Naive thymus-derived CD4-positive, alpha-beta T cell (primary cell): ENCODE measurements at regions not wholly inside any gene's neighbourhood (a gene's known extent, or its start where the extent isn't known, plus 50 kb on each side); places are given as distances from the start of the nearest gene placed in this dataset.

Experiments used
- ATAC-seq: fragments of 150-1000 bp; cut with Tn5 transposase; 2 replicates; pipeline ENCODE4 v1.10.0; 2021; ENCODE audit warnings: mild to moderate bottlenecking, moderate library complexity
- CTCF ChIA-PET: fragments of 350-600 bp; sonication (Branson Sonifier 250); formaldehyde crosslinking; loops from one replicate; lab custom pipeline; 2021; ENCODE audit warnings: antibody characterized with exemption; lab: Charles Lee
- POLR2A ChIA-PET: fragments of 350-600 bp; sonication (Branson Sonifier 250); formaldehyde crosslinking; loops from one replicate; lab custom pipeline; 2021; ENCODE audit warnings: antibody characterized with exemption, inconsistent platforms; lab: Charles Lee
- DNase-seq, 9 donors: peaks; one replicate each; pipeline versions ENCODE4 v3.0.0 to v3.0.0-alpha.2; 2020 to 2022; ENCODE audit warnings: mixed read lengths in 1 of 9
- H3K27ac ChIP-seq: one replicate; pipeline ENCODE4 v1.7.0; 2013; ENCODE audit warnings: mild to moderate bottlenecking, low read depth, low read length, moderate library complexity
- H3K27me3 ChIP-seq, 2 donors: one replicate each; pipeline ENCODE4 v1.7.0; 2013; ENCODE audit warnings: low read length in 2 of 2, mild to moderate bottlenecking in 2 of 2, moderate library complexity in 2 of 2; ENCODE audit not compliant: control insufficient read depth in 2 of 2, insufficient read depth in 2 of 2
- H3K36me3 ChIP-seq, 3 experiments: 1 replicate in 2 of 3; 2 replicates in 1 of 3; pipeline ENCODE4 v1.7.0; 2013; ENCODE audit warnings: low read length in 3 of 3, mild to moderate bottlenecking in 3 of 3, moderate library complexity in 1 of 3; ENCODE audit not compliant: insufficient read depth in 3 of 3, control insufficient read depth in 2 of 3
- H3K4me1 ChIP-seq, 2 donors: one replicate each; pipeline ENCODE4 v1.7.0; 2013; ENCODE audit warnings: low read length in 2 of 2, mild to moderate bottlenecking in 2 of 2, moderate library complexity in 1 of 2; ENCODE audit not compliant: control insufficient read depth in 2 of 2, insufficient read depth in 2 of 2
- H3K4me3 ChIP-seq: 2 replicates; pipeline ENCODE4 v1.7.0; 2013; ENCODE audit warnings: mild to moderate bottlenecking, low read length
- H3K9me3 ChIP-seq, 3 experiments: 1 replicate in 2 of 3; 2 replicates in 1 of 3; pipeline ENCODE4 v1.7.0; 2013; ENCODE audit warnings: low read length in 3 of 3; ENCODE audit not compliant: control insufficient read depth in 2 of 3
- H3K27ac Mint-ChIP-seq, 9 donors: one replicate each; pipeline ENCODE4 v1.8.0; 2020 to 2022; ENCODE audit warnings: mixed read lengths in 9 of 9, mild to moderate bottlenecking in 8 of 9, moderate library complexity in 5 of 9, inconsistent platforms in 2 of 9
- H3K27me3 Mint-ChIP-seq, 5 donors: one replicate each; pipeline ENCODE4 v1.8.0; 2021 to 2022; ENCODE audit warnings: mixed read lengths in 5 of 5, mild to moderate bottlenecking in 1 of 5
- H3K36me3 Mint-ChIP-seq, 5 donors: one replicate each; pipeline ENCODE4 v1.8.0; 2020 to 2022; ENCODE audit warnings: mixed read lengths in 5 of 5, mild to moderate bottlenecking in 3 of 5, inconsistent platforms in 1 of 5
- H3K4me1 Mint-ChIP-seq, 7 donors: one replicate each; pipeline ENCODE4 v1.8.0; 2020 to 2022; ENCODE audit warnings: mixed read lengths in 7 of 7, mild to moderate bottlenecking in 3 of 7, inconsistent platforms in 1 of 7
- H3K4me3 Mint-ChIP-seq, 10 donors: one replicate each; pipeline ENCODE4 v1.8.0; 2020 to 2022; ENCODE audit warnings: mild to moderate bottlenecking in 10 of 10, mixed read lengths in 10 of 10, moderate library complexity in 6 of 10, inconsistent platforms in 2 of 10
- H3K9me3 Mint-ChIP-seq, 11 donors: one replicate each; pipeline ENCODE4 v1.8.0; 2020 to 2022; ENCODE audit warnings: mixed read lengths in 11 of 11, mild to moderate bottlenecking in 4 of 11, inconsistent platforms in 1 of 11, moderate library complexity in 1 of 11
- intact Hi-C, 2 donors: fragments of 100-400 bp; cut with micrococcal nuclease; formaldehyde crosslinking; loops; one replicate each; pipeline ENCODE4 v1.15.1; 2023

DNA sequence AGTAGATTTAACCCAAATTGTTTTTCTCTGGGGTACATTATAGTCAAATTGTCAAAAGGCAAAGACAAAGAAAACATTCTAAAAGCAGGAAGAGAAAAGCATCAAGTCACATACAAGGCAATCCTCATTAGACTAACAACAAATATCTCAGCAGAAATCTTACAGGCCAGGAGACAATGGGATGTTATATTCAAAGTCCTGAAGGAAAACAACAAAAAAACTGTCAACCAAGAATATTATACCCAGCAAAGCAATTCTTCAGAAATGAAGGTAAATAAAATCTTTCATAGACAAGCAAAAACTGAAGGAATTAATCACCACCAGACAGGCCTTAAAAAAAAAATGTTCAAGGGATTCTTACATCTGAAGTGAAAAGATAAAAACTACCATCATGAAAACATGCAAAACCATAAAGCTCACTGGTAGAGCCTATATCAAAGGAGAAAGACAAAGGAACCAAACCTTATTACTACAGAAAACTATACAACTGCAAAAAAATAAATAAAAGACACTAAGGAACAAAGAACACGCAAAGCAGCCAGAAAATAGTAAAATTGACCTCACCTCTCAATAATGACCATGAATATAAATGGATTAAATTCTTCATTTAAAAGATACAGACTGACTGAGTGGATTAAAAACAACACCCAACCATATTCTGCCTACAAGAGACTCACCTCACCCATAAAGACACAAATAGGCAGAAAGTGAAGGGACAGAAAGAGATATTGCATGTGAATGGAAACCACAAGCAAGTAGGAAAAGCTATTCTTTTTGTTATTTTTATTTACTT, 113.8 kb upstream of the ZC3H11B start:
- Histone ChIP-seq H3K4me1 (no peaks in the 10 kb centered on the region), H3K27ac (no peak overlapping the region), H3K4me3 (no peak overlapping the region), H3K36me3 (no peaks in the 10 kb centered on the region), H3K9me3 (peaks cover 0 to 27% (median 0%) of the 10 kb centered on the region in 3 experiments), H3K27me3 (no peaks in the 10 kb centered on the region)
- no peak overlapping the region for H3K4me3 Mint-ChIP-seq
- intact Hi-C loops: no loop called here
- DNase-seq (no peak), ATAC-seq (no peak)
- ChIA-PET CTCF (no interaction called here), POLR2A (no interaction called here)
- H3K27me3 Mint-ChIP-seq: no peaks in the 10 kb centered on the region
- no peaks in the 10 kb centered on the region for H3K4me1 Mint-ChIP-seq
- peaks cover 0 to 5% (median 0%) of the 10 kb centered on the region in 5 donors for H3K36me3 Mint-ChIP-seq
- peaks cover 11 to 53% (median 29%) of the 10 kb centered on the region in 11 donors for H3K9me3 Mint-ChIP-seq
- H3K27ac Mint-ChIP-seq: no peak overlapping the region

DNA sequence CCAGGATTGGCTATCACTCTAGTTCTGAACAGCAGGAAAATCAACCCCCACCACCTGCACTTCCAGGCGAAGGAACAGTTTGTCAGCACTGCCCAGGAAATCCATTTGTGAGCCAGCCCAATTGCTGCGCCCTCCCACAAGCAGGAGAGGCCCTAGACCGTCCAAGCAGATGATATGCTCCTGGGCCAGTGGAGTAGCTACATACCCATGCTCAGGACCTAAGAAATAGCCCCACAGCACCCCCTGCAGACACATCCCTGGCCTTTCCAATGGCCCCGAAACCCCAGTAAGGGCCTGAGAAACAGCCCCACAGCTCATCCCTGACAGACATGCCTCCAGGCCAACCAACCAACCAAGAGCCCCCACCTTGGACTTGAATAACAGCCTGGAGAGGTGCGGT, 111.5 kb upstream of the ZC3H11B start:
- no peak overlapping the region for H3K27ac Mint-ChIP-seq

DNA sequence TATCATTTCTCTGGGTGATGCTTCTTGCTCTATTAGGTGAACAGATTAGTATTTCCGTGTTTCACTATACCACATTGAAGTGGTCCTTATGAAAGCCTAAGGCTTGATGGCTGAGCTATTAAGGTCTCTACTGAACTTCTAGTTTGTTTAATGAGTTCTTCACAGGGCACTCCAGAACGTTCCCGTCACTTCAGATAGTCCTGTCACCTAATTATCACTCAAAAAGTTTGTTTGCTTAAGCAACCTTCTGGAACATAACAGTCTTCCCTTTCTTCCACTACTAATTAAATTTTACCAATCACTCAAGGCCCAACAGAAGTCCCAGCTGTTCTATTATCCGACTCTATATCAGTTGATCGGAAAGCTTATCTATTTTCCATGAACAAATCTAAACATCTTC, 104.6 kb upstream of the ZC3H11B start:
- ChIA-PET POLR2A (no interaction called here), CTCF (no interaction called here)
- Histone ChIP-seq H3K27ac (no peak overlapping the region), H3K36me3 (no peaks in the 10 kb centered on the region), H3K4me3 (no peak overlapping the region), H3K27me3 (no peaks in the 10 kb centered on the region), H3K9me3 (no peaks in the 10 kb centered on the region), H3K4me1 (no peaks in the 10 kb centered on the region)
- DNase-seq (no peak), ATAC-seq (no peak)
- H3K9me3 Mint-ChIP-seq: peaks cover 0 to 8% (median 3%) of the 10 kb centered on the region in 11 donors
- no peak overlapping the region for H3K4me3 Mint-ChIP-seq
- H3K4me1 Mint-ChIP-seq: no peaks in the 10 kb centered on the region
- H3K36me3 Mint-ChIP-seq: no peaks in the 10 kb centered on the region
- H3K27ac Mint-ChIP-seq: no peak overlapping the region
- intact Hi-C loops: no loop called here
- H3K27me3 Mint-ChIP-seq: peaks cover 0 to 5% (median 0%) of the 10 kb centered on the region in 5 donors

More for the DNA sequence above, 111.5 kb upstream of the ZC3H11B start:
- no peaks in the 10 kb centered on the region for H3K4me1 Mint-ChIP-seq
- no peaks in the 10 kb centered on the region for H3K27me3 ChIP-seq
- CTCF ChIA-PET: no interaction called here
- DNase-seq (no peak), ATAC-seq (no peak)
- peaks cover 11 to 57% (median 30%) of the 10 kb centered on the region in 11 donors for H3K9me3 Mint-ChIP-seq
- H3K4me1 ChIP-seq: no peaks in the 10 kb centered on the region
- H3K27ac ChIP-seq: no peak overlapping the region
- H3K9me3 ChIP-seq: peaks cover 0 to 27% (median 0%) of the 10 kb centered on the region in 3 experiments
- POLR2A ChIA-PET: no interaction called here
- no peaks in the 10 kb centered on the region for H3K27me3 Mint-ChIP-seq
- intact Hi-C loops: no loop called here
- H3K36me3 ChIP-seq: no peaks in the 10 kb centered on the region
- H3K36me3 Mint-ChIP-seq: peaks cover 0 to 5% (median 0%) of the 10 kb centered on the region in 5 donors
- no peak overlapping the region for H3K4me3 Mint-ChIP-seq
- no peak overlapping the region for H3K4me3 ChIP-seq

DNA sequence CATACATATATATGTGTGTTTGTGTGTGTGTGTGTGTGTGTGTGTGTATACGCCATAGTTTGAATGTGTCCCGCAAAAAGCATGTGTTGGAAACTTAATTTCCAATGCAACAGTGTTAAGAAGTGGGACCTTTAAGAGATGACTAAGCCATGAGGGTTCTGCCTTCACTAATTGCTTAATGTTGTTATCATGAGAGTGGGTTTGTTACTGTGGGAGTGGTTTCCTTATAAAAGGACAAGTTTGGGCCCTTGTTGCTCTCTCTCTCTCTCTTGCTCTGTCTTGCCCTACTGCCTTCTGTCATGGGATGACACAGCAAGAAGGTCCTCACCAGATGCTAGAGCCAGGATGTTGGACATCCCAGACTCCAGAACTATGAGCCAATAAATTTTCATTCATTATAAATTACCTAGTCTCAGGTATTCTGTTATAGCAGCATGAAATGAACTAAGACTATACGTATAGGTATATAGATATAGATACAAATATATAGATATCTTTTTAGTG, 103.8 kb upstream of the ZC3H11B start:
- Mint-ChIP-seq H3K36me3 (no peaks in the 10 kb centered on the region), H3K4me3 (no peak overlapping the region), H3K9me3 (peaks cover 0 to 4% (median 3%) of the 10 kb centered on the region in 11 donors), H3K27me3 (peaks cover 0 to 5% (median 0%) of the 10 kb centered on the region in 5 donors), H3K27ac (no peak overlapping the region), H3K4me1 (no peaks in the 10 kb centered on the region)
- Histone ChIP-seq H3K27ac (no peak overlapping the region), H3K4me3 (no peak overlapping the region), H3K9me3 (no peaks in the 10 kb centered on the region), H3K4me1 (no peaks in the 10 kb centered on the region), H3K36me3 (no peaks in the 10 kb centered on the region), H3K27me3 (no peaks in the 10 kb centered on the region)
- intact Hi-C loops: no loop called here
- no peak for ATAC-seq
- ChIA-PET CTCF (no interaction called here), POLR2A (no interaction called here)
- DNase-seq: no peak

DNA sequence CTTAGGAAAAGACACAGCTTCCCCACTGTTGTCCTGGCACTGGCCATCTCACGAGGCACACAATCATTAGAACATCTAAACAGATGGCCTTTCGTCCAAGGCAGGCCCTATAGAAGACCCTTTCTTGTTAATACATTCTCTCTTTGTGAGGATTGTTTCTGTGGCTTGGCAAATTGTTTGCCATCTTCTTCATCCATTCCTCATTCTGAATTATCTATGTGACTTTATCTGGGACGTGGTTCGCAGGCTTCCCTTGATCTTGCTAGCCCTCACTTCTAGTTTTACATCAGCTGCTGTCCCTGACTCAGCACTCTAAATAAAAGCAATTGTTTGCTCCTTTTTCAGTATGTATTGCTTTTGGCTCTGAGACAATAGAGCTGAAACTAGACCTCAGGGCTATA, 101.1 kb upstream of the ZC3H11B start:
- Histone ChIP-seq H3K4me1 (no peaks in the 10 kb centered on the region), H3K27ac (no peak overlapping the region), H3K9me3 (no peaks in the 10 kb centered on the region), H3K4me3 (no peak overlapping the region), H3K36me3 (no peaks in the 10 kb centered on the region), H3K27me3 (no peaks in the 10 kb centered on the region)
- Mint-ChIP-seq H3K27ac (no peak overlapping the region), H3K27me3 (peaks cover 0 to 5% (median 0%) of the 10 kb centered on the region in 5 donors), H3K9me3 (peaks cover 0 to 14% (median 1%) of the 10 kb centered on the region in 11 donors), H3K36me3 (no peaks in the 10 kb centered on the region), H3K4me1 (no peaks in the 10 kb centered on the region), H3K4me3 (no peak overlapping the region)
- DNase-seq (no peak), ATAC-seq (no peak)
- intact Hi-C loops: no loop called here
- POLR2A ChIA-PET: no interaction called here
- CTCF ChIA-PET: interaction anchor here (0.7 kb wide), 1 partner anchor 37 kb away, joined by 3 read pairs; no protein-coding TSS in a partner anchor

DNA sequence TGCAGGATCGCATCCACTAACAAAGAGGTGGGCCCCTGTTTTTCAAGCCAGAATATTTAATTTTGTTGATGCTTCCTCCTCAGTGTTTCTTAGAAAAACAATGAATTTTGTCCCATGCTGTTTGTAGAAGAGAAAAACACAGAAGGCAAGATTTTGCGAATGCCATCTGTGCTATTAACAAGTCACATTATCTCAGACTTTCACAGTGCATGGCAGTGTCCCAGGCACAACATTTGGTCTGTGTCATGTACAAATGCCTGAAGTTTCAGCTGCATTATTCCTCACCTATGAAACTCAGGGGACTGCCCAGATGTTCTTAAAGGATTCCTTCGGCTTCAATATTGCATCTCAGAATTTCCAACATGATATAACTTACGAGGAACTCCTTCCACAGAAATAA, 99.6 kb upstream of the ZC3H11B start:
- ChIA-PET CTCF (no interaction called here), POLR2A (no interaction called here)
- Histone ChIP-seq H3K36me3 (no peaks in the 10 kb centered on the region), H3K4me3 (no peak overlapping the region), H3K4me1 (no peaks in the 10 kb centered on the region), H3K27ac (no peak overlapping the region), H3K27me3 (no peaks in the 10 kb centered on the region), H3K9me3 (no peaks in the 10 kb centered on the region)
- H3K27me3 Mint-ChIP-seq: peaks cover 0 to 5% (median 0%) of the 10 kb centered on the region in 5 donors
- ATAC-seq: no peak
- no peak overlapping the region for H3K4me3 Mint-ChIP-seq
- no peaks in the 10 kb centered on the region for H3K4me1 Mint-ChIP-seq
- H3K27ac Mint-ChIP-seq: no peak overlapping the region
- peaks cover 0 to 14% (median 0%) of the 10 kb centered on the region in 11 donors for H3K9me3 Mint-ChIP-seq
- DNase-seq: no peak
- intact Hi-C loops: no loop called here
- no peaks in the 10 kb centered on the region for H3K36me3 Mint-ChIP-seq
